HEK293T (cell line): ENCODE measurements at regions not wholly inside any gene's neighbourhood (a gene's known extent, or its start where the extent isn't known, plus 50 kb on each side); places are given as distances from the start of the nearest gene placed in this dataset.

Experiments used
- CTCF ChIA-PET: fragments of 350-600 bp; formaldehyde crosslinking; extraction: SDS; loops from one replicate; lab custom pipeline; 2021; ENCODE audit warnings: antibody characterized with exemption, inconsistent platforms; lab: Yijun Ruan, JAX
- POLR2A ChIA-PET: fragments of 350-600 bp; formaldehyde crosslinking; extraction: SDS; loops from one replicate; lab custom pipeline; 2020; ENCODE audit warnings: antibody characterized with exemption, inconsistent platforms; lab: Yijun Ruan, JAX
- DNase-seq: peaks from one replicate; pipeline ENCODE4 v3.0.0; 2012; ENCODE audit warnings: mixed read lengths; ENCODE audit errors: extremely low spot score
- ARNT ChIP-seq: fragments of 450-650 bp; IDR thresholded peaks from 2 replicates; pipeline ENCODE4 v1.6.1; 2017; ENCODE audit warnings: mild to moderate bottlenecking
- BHLHE40 ChIP-seq: fragments of 450-650 bp; IDR thresholded peaks from 2 replicates; pipeline ENCODE4 v1.6.1; 2016; ENCODE audit warnings: mild to moderate bottlenecking, moderate library complexity, borderline replicate concordance
- CTBP1 ChIP-seq: fragments of 450-650 bp; IDR thresholded peaks from 2 replicates; pipeline ENCODE4 v1.6.1; 2016; ENCODE audit warnings: borderline replicate concordance
- ELF4 ChIP-seq: fragments of 450-650 bp; IDR thresholded peaks from 2 replicates; pipeline ENCODE4 v1.6.1; 2017; ENCODE audit warnings: antibody characterized with exemption
- FOXA1 ChIP-seq: fragments of 450-650 bp; IDR thresholded peaks from 2 replicates; pipeline ENCODE4 v1.6.1; 2016; ENCODE audit warnings: mild to moderate bottlenecking
- FOXK2 ChIP-seq: fragments of 450-650 bp; IDR thresholded peaks from 2 replicates; pipeline ENCODE4 v1.6.1; 2016; ENCODE audit warnings: mild to moderate bottlenecking
- FOXM1 ChIP-seq: fragments of 450-650 bp; IDR thresholded peaks from 2 replicates; pipeline ENCODE4 v1.6.1; 2017; ENCODE audit warnings: mild to moderate bottlenecking, borderline replicate concordance
- HDGF ChIP-seq: fragments of 450-650 bp; IDR thresholded peaks from 2 replicates; pipeline ENCODE4 v1.6.1; 2017; ENCODE audit warnings: antibody characterized with exemption, borderline replicate concordance
- L3MBTL2 ChIP-seq: fragments of 450-650 bp; conservative IDR thresholded peaks from 2 replicates; pipeline ENCODE4 v1.6.1; 2016; ENCODE audit warnings: mild to moderate bottlenecking
- LEF1 ChIP-seq: fragments of 450-650 bp; IDR thresholded peaks from 2 replicates; pipeline ENCODE4 v1.6.1; 2017; ENCODE audit warnings: mild to moderate bottlenecking, borderline replicate concordance
- NFRKB ChIP-seq: fragments of 450-650 bp; IDR thresholded peaks from 2 replicates; pipeline ENCODE4 v1.6.1; 2016; ENCODE audit warnings: mild to moderate bottlenecking, moderate library complexity
- SP1 ChIP-seq: fragments of 450-650 bp; IDR thresholded peaks from 2 replicates; pipeline ENCODE4 v1.6.1; 2017
- SUZ12 ChIP-seq: fragments of 450-650 bp; IDR thresholded peaks from 2 replicates; pipeline ENCODE4 v1.6.1; 2016; ENCODE audit warnings: mild to moderate bottlenecking
- TARDBP ChIP-seq: fragments of 450-650 bp; IDR thresholded peaks from 2 replicates; pipeline ENCODE4 v1.6.1; 2016
- ZNF384 ChIP-seq: fragments of 450-650 bp; IDR thresholded peaks from 2 replicates; pipeline ENCODE4 v1.6.1; 2016
- TF ChIP-seq, protein P1 (sequence below): fragments of 450-650 bp; IDR thresholded peaks from 2 replicates; pipeline ENCODE4 v1.6.1; 2016

DNA sequence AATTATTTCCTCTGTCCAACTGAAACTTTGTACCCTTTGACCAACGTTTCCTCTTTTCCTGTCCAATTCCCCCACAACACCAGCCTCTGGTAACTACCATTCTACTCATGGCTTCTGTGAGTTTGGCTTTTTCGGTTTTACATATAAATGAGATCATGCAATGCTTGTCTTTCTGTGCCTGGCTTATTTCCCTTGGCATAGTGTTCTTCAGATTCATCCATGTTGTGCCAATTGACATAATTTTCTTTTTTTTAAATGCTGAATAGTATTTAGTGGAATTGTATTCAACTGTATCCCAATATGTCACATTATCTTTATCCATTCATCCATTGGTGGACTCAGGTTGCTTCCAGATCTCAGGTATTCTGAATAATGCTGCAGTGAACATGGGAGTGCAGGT is 222.5 kb upstream of the GALNTL6 start:
- CTCF ChIA-PET: no interaction called here

DNA sequence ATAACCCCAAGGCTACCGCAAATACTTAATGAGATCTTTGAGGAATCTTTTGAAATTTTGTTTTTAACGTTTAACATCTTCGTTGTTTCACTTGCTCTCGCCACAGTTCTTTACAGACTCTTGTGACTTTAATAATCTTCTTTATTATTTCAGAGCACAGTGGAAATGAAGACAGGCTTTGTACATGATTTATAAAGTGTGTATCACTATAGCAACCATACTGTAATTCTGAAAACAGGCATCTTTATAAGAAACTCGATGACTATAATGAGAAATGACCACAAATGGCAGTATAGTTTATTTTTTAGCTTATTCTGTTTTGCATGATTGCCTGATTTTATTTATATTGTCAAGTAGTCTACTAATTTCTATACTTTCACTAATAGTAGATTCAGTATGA is 224.4 kb upstream of the GALNTL6 start:
- CTCF ChIA-PET: no interaction called here
- POLR2A ChIA-PET: no interaction called here
- DNase-seq: no peak
- TF ChIP-seq ZNF384: no peak
- TF ChIP-seq L3MBTL2: no peak
- no peak for TF ChIP-seq HDGF
- TF ChIP-seq SUZ12: no peak
- no peak for TF ChIP-seq LEF1
- no peak for TF ChIP-seq BHLHE40
- TF ChIP-seq TARDBP: no peak
- no peak for TF ChIP-seq FOXK2
- no peak for TF ChIP-seq CTBP1
- no peak for TF ChIP-seq ELF4
- TF ChIP-seq ARNT: no peak
- TF ChIP-seq NFRKB: no peak
- no peak for TF ChIP-seq FOXA1
- TF ChIP-seq FOXM1: no peak
- TF ChIP-seq SP1: no peak

More for the DNA sequence above, 222.5 kb upstream of the GALNTL6 start:
- no peak for TF ChIP-seq LEF1
- TF ChIP-seq ARNT: no peak
- no peak for TF ChIP-seq TARDBP
- no peak for TF ChIP-seq SP1
- TF ChIP-seq ZNF384: no peak
- no peak for TF ChIP-seq FOXK2
- TF ChIP-seq L3MBTL2: no peak
- no peak for DNase-seq
- POLR2A ChIA-PET: no interaction called here

- TF ChIP-seq HDGF: no peak
- TF ChIP-seq SP1: no peak
- no peak for TF ChIP-seq FOXK2
- no peak for TF ChIP-seq ZNF384
- TF ChIP-seq FOXA1: no peak
- no peak for TF ChIP-seq ARNT
- no peak for TF ChIP-seq NFRKB
- TF ChIP-seq TARDBP: no peak
- no peak for TF ChIP-seq FOXM1
- no peak for TF ChIP-seq ELF4
- TF ChIP-seq, protein P1, sequence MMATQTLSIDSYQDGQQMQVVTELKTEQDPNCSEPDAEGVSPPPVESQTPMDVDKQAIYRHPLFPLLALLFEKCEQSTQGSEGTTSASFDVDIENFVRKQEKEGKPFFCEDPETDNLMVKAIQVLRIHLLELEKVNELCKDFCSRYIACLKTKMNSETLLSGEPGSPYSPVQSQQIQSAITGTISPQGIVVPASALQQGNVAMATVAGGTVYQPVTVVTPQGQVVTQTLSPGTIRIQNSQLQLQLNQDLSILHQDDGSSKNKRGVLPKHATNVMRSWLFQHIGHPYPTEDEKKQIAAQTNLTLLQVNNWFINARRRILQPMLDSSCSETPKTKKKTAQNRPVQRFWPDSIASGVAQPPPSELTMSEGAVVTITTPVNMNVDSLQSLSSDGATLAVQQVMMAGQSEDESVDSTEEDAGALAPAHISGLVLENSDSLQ: no peak
- no peak for TF ChIP-seq SUZ12
- no peak for TF ChIP-seq L3MBTL2
- TF ChIP-seq LEF1: no peak
- no peak for TF ChIP-seq CTBP1
- ChIA-PET CTCF (no interaction called here), POLR2A (no interaction called here)
- no peak for DNase-seq
These were observed 225.1 kb upstream of the GALNTL6 start for GRCh38 chr4:171588051-171588545.

- TF ChIP-seq ZNF384: no peak
- no peak for TF ChIP-seq ELF4
- TF ChIP-seq HDGF: no peak
- TF ChIP-seq CTBP1: no peak
- no peak for TF ChIP-seq L3MBTL2
- TF ChIP-seq NFRKB: no peak
- TF ChIP-seq FOXA1: no peak
- no peak for TF ChIP-seq SP1
- no peak for TF ChIP-seq LEF1
- no peak for TF ChIP-seq FOXM1
- TF ChIP-seq, protein P1: no peak
- CTCF ChIA-PET: interaction anchor here (0.8 kb wide), 1 partner anchor 16 kb away, joined by 3 read pairs; no protein-coding TSS in a partner anchor
- POLR2A ChIA-PET: no interaction called here
- no peak for DNase-seq
These were observed 229.4 kb upstream of the GALNTL6 start for GRCh38 chr4:171583790-171584189.

- ChIA-PET POLR2A (no interaction called here), CTCF (interaction anchor here (0.8 kb wide), 1 partner anchor 15 kb away, joined by 3 read pairs; no protein-coding TSS in a partner anchor)
- no peak for DNase-seq
- TF ChIP-seq SUZ12: no peak
- TF ChIP-seq, protein P1: no peak
- TF ChIP-seq L3MBTL2: no peak
- no peak for TF ChIP-seq TARDBP
- TF ChIP-seq NFRKB: no peak
- TF ChIP-seq LEF1: no peak
- TF ChIP-seq CTBP1: no peak
- TF ChIP-seq FOXM1: no peak
These were observed 230.1 kb upstream of the GALNTL6 start for GRCh38 chr4:171582961-171583581.

DNA sequence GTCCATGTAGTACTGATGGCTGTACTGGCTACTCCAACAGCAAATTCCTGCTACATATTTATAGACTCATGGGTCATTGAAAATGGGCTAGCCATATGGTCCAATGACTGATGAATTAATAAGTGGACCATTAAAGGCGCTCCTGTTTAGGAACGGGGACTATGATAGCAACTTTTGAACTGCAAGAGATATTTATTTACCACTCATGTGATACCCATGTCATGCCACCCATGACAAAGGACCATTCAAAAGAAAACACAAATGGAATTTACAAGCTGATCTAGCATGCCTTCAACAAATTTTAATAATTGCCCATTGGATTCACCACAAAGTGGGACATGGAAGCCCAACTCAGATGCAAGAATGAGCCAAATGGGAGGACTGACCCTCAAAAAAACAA is 240.0 kb upstream of the GALNTL6 start:
- no peak for DNase-seq
- CTCF ChIA-PET: no interaction called here
- no peak for TF ChIP-seq ELF4
- TF ChIP-seq ARNT: no peak
- no peak for TF ChIP-seq SP1
- no peak for TF ChIP-seq FOXM1
- TF ChIP-seq TARDBP: no peak
- TF ChIP-seq HDGF: no peak
- TF ChIP-seq, protein P1: no peak
- no peak for TF ChIP-seq CTBP1
- TF ChIP-seq BHLHE40: no peak
- TF ChIP-seq LEF1: no peak
- TF ChIP-seq FOXK2: no peak
- no peak for TF ChIP-seq ZNF384
- no peak for TF ChIP-seq SUZ12
- no peak for TF ChIP-seq FOXA1
- no peak for TF ChIP-seq NFRKB
- TF ChIP-seq L3MBTL2: no peak
- POLR2A ChIA-PET: no interaction called here
